GM12872 (cell line): ENCODE measurements at regions not wholly inside any gene's neighbourhood (a gene's known extent, or its start where the extent isn't known, plus 50 kb on each side); places are given as distances from the start of the nearest gene placed in this dataset.

ENCODE experiments used
- TF ChIP-seq, protein P1 (sequence below): IDR thresholded peaks from 3 replicates; pipeline ENCODE4 v1.5.1; 2011; ENCODE audit warnings: low read depth, mild to moderate bottlenecking, low read length, moderate library complexity; ENCODE audit not compliant: insufficient read depth

DNA sequence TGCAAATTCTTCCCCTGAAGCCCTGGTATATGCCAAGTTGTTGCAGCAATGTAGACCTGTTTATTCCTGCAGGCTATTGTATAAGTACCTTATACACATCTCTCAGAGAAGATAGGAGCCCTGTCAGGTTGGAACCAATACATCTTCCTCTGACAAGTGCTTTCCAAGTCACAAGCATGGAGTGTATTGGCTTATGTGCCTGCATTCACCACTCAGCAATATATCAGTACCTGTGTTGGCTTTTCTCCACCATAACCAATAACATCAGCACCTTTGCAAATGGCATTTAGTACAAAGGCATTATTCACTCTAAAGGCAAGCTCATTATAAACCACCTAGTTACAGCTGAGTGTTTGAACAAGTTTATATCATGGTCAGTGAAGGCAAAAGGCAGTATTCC is 611.7 kb upstream of the CNTN5 start:
- TF ChIP-seq, protein P1, sequence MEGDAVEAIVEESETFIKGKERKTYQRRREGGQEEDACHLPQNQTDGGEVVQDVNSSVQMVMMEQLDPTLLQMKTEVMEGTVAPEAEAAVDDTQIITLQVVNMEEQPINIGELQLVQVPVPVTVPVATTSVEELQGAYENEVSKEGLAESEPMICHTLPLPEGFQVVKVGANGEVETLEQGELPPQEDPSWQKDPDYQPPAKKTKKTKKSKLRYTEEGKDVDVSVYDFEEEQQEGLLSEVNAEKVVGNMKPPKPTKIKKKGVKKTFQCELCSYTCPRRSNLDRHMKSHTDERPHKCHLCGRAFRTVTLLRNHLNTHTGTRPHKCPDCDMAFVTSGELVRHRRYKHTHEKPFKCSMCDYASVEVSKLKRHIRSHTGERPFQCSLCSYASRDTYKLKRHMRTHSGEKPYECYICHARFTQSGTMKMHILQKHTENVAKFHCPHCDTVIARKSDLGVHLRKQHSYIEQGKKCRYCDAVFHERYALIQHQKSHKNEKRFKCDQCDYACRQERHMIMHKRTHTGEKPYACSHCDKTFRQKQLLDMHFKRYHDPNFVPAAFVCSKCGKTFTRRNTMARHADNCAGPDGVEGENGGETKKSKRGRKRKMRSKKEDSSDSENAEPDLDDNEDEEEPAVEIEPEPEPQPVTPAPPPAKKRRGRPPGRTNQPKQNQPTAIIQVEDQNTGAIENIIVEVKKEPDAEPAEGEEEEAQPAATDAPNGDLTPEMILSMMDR, result no peak

DNA sequence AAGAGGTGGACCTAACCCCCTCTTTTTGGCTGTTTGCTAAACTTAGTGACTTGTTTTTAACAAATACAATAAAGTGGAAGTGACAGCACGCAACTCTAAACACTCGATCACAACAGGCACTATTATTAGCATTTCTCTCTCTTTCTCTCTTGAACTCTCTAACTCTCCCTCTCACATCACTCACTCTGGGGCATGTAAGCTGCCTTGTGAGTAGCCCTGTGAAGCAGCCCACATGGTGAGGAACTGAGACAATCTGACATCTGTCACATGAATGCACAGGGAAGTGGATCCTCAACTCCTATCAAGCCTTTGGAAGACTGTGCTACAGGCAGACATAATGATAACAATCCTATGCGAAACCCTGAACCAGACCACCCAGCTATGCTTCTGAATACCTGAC is 609.0 kb upstream of the CNTN5 start:
- TF ChIP-seq, protein P1, result no peak

DNA sequence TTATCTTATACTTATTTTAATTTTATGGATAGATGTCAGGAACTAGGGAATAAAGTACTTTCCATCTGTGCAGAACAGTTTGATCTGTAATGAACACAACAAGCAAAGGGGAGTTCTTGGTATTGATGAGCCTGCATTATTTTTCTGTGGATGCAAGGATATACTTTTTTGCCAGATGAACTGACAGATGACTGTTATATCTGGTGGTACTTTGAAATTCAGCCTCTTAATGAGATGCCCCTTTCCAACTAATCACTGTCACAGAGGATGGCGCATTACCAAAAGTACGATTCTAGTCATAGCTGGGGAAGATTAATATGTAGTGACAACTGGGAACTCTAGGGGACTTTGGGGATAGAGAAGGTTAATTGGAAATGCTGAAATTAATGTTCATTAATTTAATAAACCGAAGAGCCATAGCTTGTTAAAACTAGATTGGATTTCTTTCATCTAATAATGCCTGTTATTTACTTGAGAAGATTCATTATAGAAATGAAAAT is 603.4 kb upstream of the CNTN5 start:
- TF ChIP-seq, protein P1, result no peak

DNA sequence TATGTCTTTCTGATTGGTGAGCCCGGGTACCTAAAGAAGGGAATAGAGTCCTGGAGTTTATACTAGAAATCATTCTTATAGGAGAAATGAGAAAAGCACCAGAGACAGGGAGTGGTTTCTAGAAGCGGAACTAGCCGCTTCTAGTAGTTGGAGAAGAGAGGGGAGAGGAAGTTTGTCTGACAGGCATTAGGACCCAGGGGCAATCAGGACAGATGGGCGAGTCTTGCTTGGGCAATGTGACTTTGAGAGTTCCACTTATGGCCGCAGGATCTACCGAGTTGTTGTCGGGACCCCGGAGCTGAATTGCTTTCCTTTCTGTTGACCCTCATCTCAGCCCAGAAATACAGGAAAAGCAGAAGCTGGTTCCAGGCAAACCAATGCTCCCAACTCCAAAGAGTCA is 596.8 kb upstream of the CNTN5 start:
- TF ChIP-seq, protein P1, result no peak

DNA sequence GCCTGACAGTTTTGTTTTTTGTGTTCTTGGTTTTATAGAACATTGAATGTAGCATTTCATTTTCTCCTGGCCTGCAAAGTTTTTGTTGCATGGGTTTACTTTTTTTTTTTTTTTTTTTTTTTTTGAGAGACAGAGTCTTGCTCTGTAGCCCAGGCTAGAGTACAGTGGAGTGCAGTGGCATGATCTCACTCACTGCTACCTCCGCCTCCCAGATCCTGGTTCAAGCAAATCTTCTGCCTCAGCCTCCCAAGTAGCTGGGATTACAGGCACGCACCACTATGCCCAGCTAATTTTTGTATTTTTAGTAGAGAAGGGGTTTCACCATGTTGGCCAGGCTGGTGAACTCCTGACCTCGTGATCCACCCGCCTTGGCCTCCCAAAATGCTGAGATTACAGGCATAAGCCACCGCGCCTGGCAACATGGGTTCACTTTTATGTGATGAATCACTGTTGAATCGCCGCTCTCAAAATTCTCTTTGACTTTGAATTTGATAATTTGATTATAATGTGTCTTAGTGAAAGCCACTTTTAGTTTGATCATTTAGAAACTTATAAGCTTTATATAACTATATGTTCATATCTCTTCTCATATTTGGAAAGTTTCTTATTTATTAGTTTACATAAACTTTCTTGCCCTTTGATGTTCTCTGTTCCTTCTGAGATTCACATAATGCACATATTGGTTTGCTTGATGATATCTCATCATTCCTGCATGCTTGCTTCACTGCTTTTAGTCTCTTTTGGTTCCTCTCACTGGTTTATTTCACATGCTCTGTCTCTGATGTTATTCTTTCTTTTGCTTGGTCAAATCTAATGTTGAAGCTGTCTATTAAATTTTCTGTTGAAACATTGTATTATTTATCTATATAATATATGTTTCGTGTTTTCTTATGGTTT is 589.0 kb upstream of the CNTN5 start:
- TF ChIP-seq, protein P1, result no peak

DNA sequence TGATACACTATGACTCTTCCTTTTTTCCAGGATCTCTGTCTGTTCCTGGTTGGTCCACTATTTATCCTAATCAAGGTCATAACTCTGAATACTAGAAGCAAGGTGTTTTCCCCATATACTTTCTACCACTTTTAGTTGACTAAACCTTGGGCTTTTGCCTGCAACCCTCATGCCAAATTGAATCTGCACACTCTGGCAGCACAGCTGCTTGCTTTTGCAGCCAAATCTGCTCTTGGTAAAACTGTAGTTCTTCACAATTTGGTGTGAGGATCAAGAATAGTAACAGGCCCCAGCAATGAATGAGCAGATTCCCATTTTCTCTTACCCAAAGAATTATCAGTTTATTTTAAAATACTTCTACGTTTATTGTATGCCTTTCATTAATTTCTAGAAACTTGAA is 586.5 kb upstream of the CNTN5 start:
- TF ChIP-seq, protein P1, result no peak

DNA sequence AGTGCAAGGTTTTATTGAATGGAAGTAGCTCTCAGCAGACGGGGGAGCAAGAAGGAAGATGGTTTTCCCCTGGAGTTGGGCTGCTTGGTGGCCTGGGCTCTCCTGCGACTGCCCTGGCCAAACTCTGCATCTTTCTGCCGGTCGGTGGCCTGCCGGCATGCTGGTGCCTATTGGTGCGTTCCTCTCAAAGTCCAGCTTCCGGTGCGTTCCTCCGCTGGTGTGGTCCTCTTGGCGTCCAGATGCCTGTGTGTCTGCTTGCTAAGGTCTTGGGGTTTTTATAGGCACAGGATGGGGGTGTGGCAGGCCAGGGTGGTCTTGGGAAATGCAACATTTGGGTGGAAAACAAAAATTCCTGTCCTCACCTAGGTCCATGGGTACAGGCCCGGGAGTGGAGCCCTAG is 567.4 kb upstream of the CNTN5 start:
- TF ChIP-seq, protein P1, result no peak
